ENCODE measurements at regions not wholly inside any gene's neighbourhood (a gene's known extent, or its start where the extent isn't known, plus 50 kb on each side); places are given as distances from the start of the nearest gene placed in this dataset.

- no peak for TF ChIP-seq POLR2A (IDR thresholded peaks at IDR 0.05; ENCODE audit: low read depth)
- TF ChIP-seq, protein P1, sequence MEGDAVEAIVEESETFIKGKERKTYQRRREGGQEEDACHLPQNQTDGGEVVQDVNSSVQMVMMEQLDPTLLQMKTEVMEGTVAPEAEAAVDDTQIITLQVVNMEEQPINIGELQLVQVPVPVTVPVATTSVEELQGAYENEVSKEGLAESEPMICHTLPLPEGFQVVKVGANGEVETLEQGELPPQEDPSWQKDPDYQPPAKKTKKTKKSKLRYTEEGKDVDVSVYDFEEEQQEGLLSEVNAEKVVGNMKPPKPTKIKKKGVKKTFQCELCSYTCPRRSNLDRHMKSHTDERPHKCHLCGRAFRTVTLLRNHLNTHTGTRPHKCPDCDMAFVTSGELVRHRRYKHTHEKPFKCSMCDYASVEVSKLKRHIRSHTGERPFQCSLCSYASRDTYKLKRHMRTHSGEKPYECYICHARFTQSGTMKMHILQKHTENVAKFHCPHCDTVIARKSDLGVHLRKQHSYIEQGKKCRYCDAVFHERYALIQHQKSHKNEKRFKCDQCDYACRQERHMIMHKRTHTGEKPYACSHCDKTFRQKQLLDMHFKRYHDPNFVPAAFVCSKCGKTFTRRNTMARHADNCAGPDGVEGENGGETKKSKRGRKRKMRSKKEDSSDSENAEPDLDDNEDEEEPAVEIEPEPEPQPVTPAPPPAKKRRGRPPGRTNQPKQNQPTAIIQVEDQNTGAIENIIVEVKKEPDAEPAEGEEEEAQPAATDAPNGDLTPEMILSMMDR (IDR thresholded peaks at IDR 0.05), result no peak
Observed at GRCh38 chr3:72182206-72182605, 397.3 kb upstream of the PROK2 start.

All from esophagus muscularis mucosa (tissue), 3 donors.